Upper lobe of right lung (tissue), 1 donor: ENCODE measurements at regions not wholly inside any gene's neighbourhood (a gene's known extent, or its start where the extent isn't known, plus 50 kb on each side); places are given as distances from the start of the nearest gene placed in this dataset.

ENCODE experiments used
- ATAC-seq: fragments of 200-7000 bp; cut with Tn5 transposase; one replicate; pipeline ENCODE4 v1.9.1; 2020; ENCODE audit warnings: mild to moderate bottlenecking, moderate library complexity
- DNase-seq: peaks from one replicate; pipeline ENCODE4 v3.0.0-alpha.2; 2020
- H3K27ac ChIP-seq: fragments of 200-600 bp; one replicate; pipeline ENCODE4 v1.8.0; 2022
- H3K27me3 ChIP-seq: fragments of 200-600 bp; one replicate; pipeline ENCODE4 v1.8.0; 2022; ENCODE audit warnings: mild to moderate bottlenecking
- H3K36me3 ChIP-seq: fragments of 200-600 bp; one replicate; pipeline ENCODE4 v1.8.0; 2022
- H3K4me1 ChIP-seq: fragments of 200-600 bp; one replicate; pipeline ENCODE4 v1.8.0; 2022
- H3K4me3 ChIP-seq: fragments of 200-600 bp; one replicate; pipeline ENCODE4 v1.8.0; 2022; ENCODE audit warnings: mild to moderate bottlenecking
- H3K9me3 ChIP-seq: fragments of 200-600 bp; one replicate; pipeline ENCODE4 v1.8.0; 2022
- CTCF ChIP-seq: fragments of 200-600 bp; IDR thresholded peaks from one replicate; pipeline ENCODE4 v1.8.0; 2022; ENCODE audit warnings: antibody characterized with exemption
- intact Hi-C: fragments of 100-400 bp; cut with DNase I; formaldehyde crosslinking; loops from one replicate; pipeline ENCODE4 v1.11.0; 2022
- donor health status: DM: no; HTN: yes; CAD: no; lungs with severe emphysema.

GRCh38 chr2:82491591-82491990 is 1967.5 kb downstream of the SUCLG1 start:
- no peak for TF ChIP-seq CTCF
- Histone ChIP-seq H3K27me3 (no peaks in the 10 kb centered on the region), H3K4me1 (no peaks in the 10 kb centered on the region), H3K4me3 (no peak overlapping the region), H3K9me3 (no peaks in the 10 kb centered on the region), H3K36me3 (no peaks in the 10 kb centered on the region), H3K27ac (no peak overlapping the region)
- ATAC-seq (no peak), DNase-seq (no peak)
- intact Hi-C loops, result no loop called here

GRCh38 chr2:82487354-82487753 is 1971.7 kb downstream of the SUCLG1 start:
- H3K27me3 ChIP-seq, result no peaks in the 10 kb centered on the region
- no peaks in the 10 kb centered on the region for H3K4me1 ChIP-seq
- no peak overlapping the region for H3K4me3 ChIP-seq
- H3K36me3 ChIP-seq, result no peaks in the 10 kb centered on the region
- no peak for TF ChIP-seq CTCF
- no peaks in the 10 kb centered on the region for H3K9me3 ChIP-seq
- DNase-seq, result no peak
- ATAC-seq, result no peak
- intact Hi-C loops, result no loop called here
- no peak overlapping the region for H3K27ac ChIP-seq

DNA sequence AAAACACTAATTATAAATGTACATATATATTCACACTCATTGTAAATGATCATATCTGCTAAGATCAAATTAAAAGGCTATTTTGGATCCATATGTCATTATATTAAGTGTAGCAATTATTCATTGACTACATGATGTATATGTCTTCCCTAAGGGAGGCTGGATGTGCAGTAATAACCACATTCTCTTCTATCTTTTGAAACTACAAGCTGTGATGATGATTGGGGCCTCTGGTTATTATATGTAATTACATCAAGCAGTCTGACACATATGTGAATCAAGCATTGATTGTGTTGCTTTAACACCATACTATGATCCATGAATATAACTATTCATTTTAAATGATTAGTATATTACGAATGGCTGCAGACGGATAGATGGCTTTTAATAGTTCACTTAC is 1973.4 kb downstream of the SUCLG1 start:
- Histone ChIP-seq H3K9me3 (no peaks in the 10 kb centered on the region), H3K27ac (no peak overlapping the region), H3K27me3 (no peaks in the 10 kb centered on the region), H3K4me1 (no peaks in the 10 kb centered on the region), H3K36me3 (no peaks in the 10 kb centered on the region), H3K4me3 (no peak overlapping the region)
- ATAC-seq (no peak), DNase-seq (no peak)
- no peak for TF ChIP-seq CTCF
- intact Hi-C loops, result no loop called here

- Histone ChIP-seq H3K9me3 (no peaks in the 10 kb centered on the region), H3K27me3 (no peaks in the 10 kb centered on the region), H3K36me3 (no peaks in the 10 kb centered on the region), H3K4me1 (no peaks in the 10 kb centered on the region), H3K27ac (no peak overlapping the region), H3K4me3 (no peak overlapping the region)
- intact Hi-C loops, result no loop called here
- ATAC-seq, result no peak
- no peak for DNase-seq
- no peak for TF ChIP-seq CTCF
Measured at GRCh38 chr2:82481207-82481606, 1977.9 kb downstream of the SUCLG1 start.

- Histone ChIP-seq H3K9me3 (no peaks in the 10 kb centered on the region), H3K27me3 (no peaks in the 10 kb centered on the region), H3K36me3 (no peaks in the 10 kb centered on the region), H3K4me3 (no peak overlapping the region), H3K4me1 (no peaks in the 10 kb centered on the region), H3K27ac (no peak overlapping the region)
- intact Hi-C loops, result no loop called here
- no peak for TF ChIP-seq CTCF
- ATAC-seq, result no peak
- DNase-seq, result no peak
Measured at GRCh38 chr2:82478641-82479040, 1980.4 kb downstream of the SUCLG1 start.

DNA sequence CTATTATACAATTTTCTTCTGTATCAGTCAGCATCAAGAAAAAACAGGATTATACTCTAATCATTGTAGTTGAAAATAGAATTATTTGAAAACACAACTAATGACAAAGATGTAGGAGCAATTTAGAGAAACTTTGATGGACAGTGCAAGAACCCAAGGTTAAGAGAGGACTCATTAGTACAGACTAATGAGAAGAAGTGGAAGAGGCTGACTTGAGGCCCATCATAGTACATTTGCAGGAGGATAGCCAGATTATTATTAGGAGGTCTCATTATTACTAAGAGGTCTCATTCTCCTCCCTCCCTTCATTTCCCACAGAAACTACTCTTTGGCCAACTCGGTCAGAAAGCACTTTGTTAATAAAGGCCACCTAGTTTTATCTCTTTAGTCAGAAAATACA is 1983.0 kb downstream of the SUCLG1 start:
- Histone ChIP-seq H3K9me3 (no peaks in the 10 kb centered on the region), H3K4me3 (no peak overlapping the region), H3K4me1 (no peaks in the 10 kb centered on the region), H3K27ac (no peak overlapping the region), H3K27me3 (no peaks in the 10 kb centered on the region), H3K36me3 (no peaks in the 10 kb centered on the region)
- DNase-seq, result no peak
- TF ChIP-seq CTCF, result no peak
- ATAC-seq, result no peak
- intact Hi-C loops, result no loop called here
